ENCODE measurements at regions not wholly inside any gene's neighbourhood (a gene's known extent, or its start where the extent isn't known, plus 50 kb on each side); places are given as distances from the start of the nearest gene placed in this dataset.

- Histone ChIP-seq H2AFZ (ENCODE audit: low read depth, low read length) (no peak overlapping the region), H3K79me2 (replicated peaks; ENCODE audit: insufficient read depth, low read length) (no peaks in the 10 kb centered on the region), H3K36me3 (ENCODE audit: insufficient read depth, low read length) (no peaks in the 10 kb centered on the region), H3K27me3 (ENCODE audit: insufficient read depth, low read depth, low read length) (no peaks in the 10 kb centered on the region), H3F3A (ENCODE audit: insufficient read depth, low read length, poor library complexity, severe bottlenecking) (no peaks in the 10 kb centered on the region), H3K9me3 (ENCODE audit: low read length) (no peaks in the 10 kb centered on the region), H3K9ac (ENCODE audit: low read length) (no peak overlapping the region), H4K20me1 (ENCODE audit: insufficient read depth) (no peaks in the 10 kb centered on the region), H3K9me2 (ENCODE audit: insufficient read depth, low read length) (no peaks in the 10 kb centered on the region), H3K4me3 (ENCODE audit: low read length) (no peak overlapping the region), H3K4me2 (ENCODE audit: low read length) (no peak overlapping the region), H3K27ac (ENCODE audit: low read length) (no peak overlapping the region)
- no peak for TF ChIP-seq CTCF (IDR thresholded peaks at IDR 0.05; ENCODE audit: poor library complexity, severe bottlenecking)
- TF ChIP-seq EP300 (conservative IDR thresholded peaks at IDR 0.05; ENCODE audit: poor library complexity, severe bottlenecking), result no peak
- no peak for TF ChIP-seq POLR2AphosphoS5 (IDR thresholded peaks at IDR 0.05)
- TF ChIP-seq SMC3 (conservative IDR thresholded peaks at IDR 0.05; ENCODE audit: poor library complexity), result no peak
- TF ChIP-seq EZH2 (IDR thresholded peaks at IDR 0.05; ENCODE audit: borderline replicate concordance, insufficient read depth, low read length, poor library complexity, severe bottlenecking), result no peak
- no peak for TF ChIP-seq TAF1 (IDR thresholded peaks at IDR 0.05; ENCODE audit: low read depth)
- TF ChIP-seq REST (IDR thresholded peaks at IDR 0.05; ENCODE audit: borderline replicate concordance), result no peak
- TF ChIP-seq MXI1 (conservative IDR thresholded peaks at IDR 0.05; ENCODE audit: poor library complexity, severe bottlenecking), result no peak
- TF ChIP-seq RAD21 (conservative IDR thresholded peaks at IDR 0.05), result no peak
Measured at GRCh38 chr15:36344887-36345286, 234.5 kb upstream of the CDIN1 start.

GRCh38 chr15:36347272-36347858, 232.1 kb upstream of the CDIN1 start:
- H3K27me3 ChIP-seq (ENCODE audit: insufficient read depth, low read depth, low read length), result no peaks in the 10 kb centered on the region
- TF ChIP-seq TAF1 (IDR thresholded peaks at IDR 0.05; ENCODE audit: low read depth), result no peak
- TF ChIP-seq REST (IDR thresholded peaks at IDR 0.05; ENCODE audit: borderline replicate concordance), result no peak
- TF ChIP-seq SMC3 (conservative IDR thresholded peaks at IDR 0.05; ENCODE audit: poor library complexity), result no peak

More at GRCh38 chr15:36347272-36347858, 232.1 kb upstream of the CDIN1 start:
- Histone ChIP-seq H3K79me2 (replicated peaks; ENCODE audit: insufficient read depth, low read length) (no peaks in the 10 kb centered on the region), H3K27ac (ENCODE audit: low read length) (no peak overlapping the region), H3K4me2 (ENCODE audit: low read length) (no peak overlapping the region), H3K9me3 (ENCODE audit: low read length) (no peaks in the 10 kb centered on the region), H3F3A (ENCODE audit: insufficient read depth, low read length, poor library complexity, severe bottlenecking) (no peaks in the 10 kb centered on the region), H4K20me1 (ENCODE audit: insufficient read depth) (no peaks in the 10 kb centered on the region), H3K9me2 (ENCODE audit: insufficient read depth, low read length) (no peaks in the 10 kb centered on the region), H3K36me3 (ENCODE audit: insufficient read depth, low read length) (no peaks in the 10 kb centered on the region), H2AFZ (ENCODE audit: low read depth, low read length) (no peak overlapping the region), H3K4me3 (ENCODE audit: low read length) (no peak overlapping the region), H3K9ac (ENCODE audit: low read length) (no peak overlapping the region)

All from neural cell (in vitro differentiated cells).